Brain microvascular endothelial cell (primary cell): ENCODE measurements at regions not wholly inside any gene's neighbourhood (a gene's known extent, or its start where the extent isn't known, plus 50 kb on each side); places are given as distances from the start of the nearest gene placed in this dataset.

Source experiments
- DNase-seq: peaks from one replicate; pipeline ENCODE4 v3.0.0-alpha.2; 2020
- H3K27ac ChIP-seq: fragments of 250-450 bp; sonication (Bioruptor Pico); 2 replicates; pipeline ENCODE4 v1.5.1; 2020; ENCODE audit warnings: mild to moderate bottlenecking, moderate library complexity
- H3K27me3 ChIP-seq: fragments of 250-450 bp; sonication (Bioruptor Pico); replicated peaks from 2 replicates; pipeline ENCODE4 v1.5.1; 2020; ENCODE audit warnings: mild to moderate bottlenecking
- H3K36me3 ChIP-seq: fragments of 250-450 bp; sonication (Bioruptor Pico); replicated peaks from 2 replicates; pipeline ENCODE4 v1.5.1; 2020; ENCODE audit warnings: mild to moderate bottlenecking
- H3K4me3 ChIP-seq: 2 replicates; pipeline ENCODE4 v1.5.1; 2011; ENCODE audit warnings: low read depth, mild to moderate bottlenecking, control low read depth, low read length, moderate library complexity
- in situ Hi-C: cut with HindIII; loops from 2 replicates; pipeline ENCODE4 v1.10.0; 2017; ENCODE audit warnings: low sequenced_read_pairs, low pct_ligation_motif_present
- TF ChIP-seq, protein P1 (sequence below): IDR thresholded peaks from 2 replicates; pipeline ENCODE4 v1.5.1; 2011; ENCODE audit warnings: low read depth, mild to moderate bottlenecking, moderate library complexity, low read length, control low read depth, inconsistent platforms; ENCODE audit errors: missing control alignments

DNA sequence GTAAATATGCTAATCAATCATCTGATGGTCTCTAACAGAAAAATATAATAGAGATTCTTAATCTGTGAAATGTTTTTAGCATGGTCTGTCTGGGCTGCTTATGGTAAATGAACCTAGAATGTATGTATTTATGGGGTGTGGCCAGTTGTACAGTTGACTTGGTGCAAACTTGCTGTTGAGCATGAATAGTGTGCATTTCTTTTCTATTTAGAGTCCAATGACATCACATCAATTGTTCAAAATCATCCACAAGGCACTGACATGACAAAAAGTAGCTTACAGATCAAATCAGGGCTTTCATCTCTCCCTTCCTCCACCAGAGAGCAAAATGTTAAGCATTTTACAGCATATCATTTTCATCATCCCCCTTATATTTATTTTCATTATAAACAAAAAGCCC lies 1010.3 kb downstream of the KCNT2 start:
- Histone ChIP-seq H3K27me3 (no peaks in the 10 kb centered on the region), H3K36me3 (no peaks in the 10 kb centered on the region), H3K27ac (no peak overlapping the region), H3K4me3 (no peak overlapping the region)
- in situ Hi-C loops: no loop called here
- no peak for DNase-seq
- TF ChIP-seq, protein P1, sequence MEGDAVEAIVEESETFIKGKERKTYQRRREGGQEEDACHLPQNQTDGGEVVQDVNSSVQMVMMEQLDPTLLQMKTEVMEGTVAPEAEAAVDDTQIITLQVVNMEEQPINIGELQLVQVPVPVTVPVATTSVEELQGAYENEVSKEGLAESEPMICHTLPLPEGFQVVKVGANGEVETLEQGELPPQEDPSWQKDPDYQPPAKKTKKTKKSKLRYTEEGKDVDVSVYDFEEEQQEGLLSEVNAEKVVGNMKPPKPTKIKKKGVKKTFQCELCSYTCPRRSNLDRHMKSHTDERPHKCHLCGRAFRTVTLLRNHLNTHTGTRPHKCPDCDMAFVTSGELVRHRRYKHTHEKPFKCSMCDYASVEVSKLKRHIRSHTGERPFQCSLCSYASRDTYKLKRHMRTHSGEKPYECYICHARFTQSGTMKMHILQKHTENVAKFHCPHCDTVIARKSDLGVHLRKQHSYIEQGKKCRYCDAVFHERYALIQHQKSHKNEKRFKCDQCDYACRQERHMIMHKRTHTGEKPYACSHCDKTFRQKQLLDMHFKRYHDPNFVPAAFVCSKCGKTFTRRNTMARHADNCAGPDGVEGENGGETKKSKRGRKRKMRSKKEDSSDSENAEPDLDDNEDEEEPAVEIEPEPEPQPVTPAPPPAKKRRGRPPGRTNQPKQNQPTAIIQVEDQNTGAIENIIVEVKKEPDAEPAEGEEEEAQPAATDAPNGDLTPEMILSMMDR: no peak

DNA sequence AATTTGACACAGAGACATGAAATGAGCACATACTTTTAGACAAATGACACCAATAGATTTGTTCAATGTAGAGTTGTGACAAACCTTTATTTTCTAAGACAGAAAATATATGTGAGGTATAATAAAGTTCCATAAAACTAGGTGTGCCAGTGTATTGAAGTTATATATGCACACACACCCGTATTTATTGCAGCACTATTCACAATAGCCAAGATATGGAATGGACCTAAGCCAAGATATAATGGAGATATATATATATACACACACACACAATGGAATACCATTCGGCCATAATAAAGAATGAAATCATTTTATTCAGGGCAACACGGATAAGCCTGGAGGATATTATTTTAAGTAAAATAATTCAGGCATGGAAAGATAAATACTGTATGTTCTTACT lies 1013.5 kb downstream of the KCNT2 start:
- H3K4me3 ChIP-seq: no peak overlapping the region
- TF ChIP-seq, protein P1: no peak
- no peak overlapping the region for H3K27ac ChIP-seq
- in situ Hi-C loops: no loop called here
- H3K27me3 ChIP-seq: no peaks in the 10 kb centered on the region
- H3K36me3 ChIP-seq: no peaks in the 10 kb centered on the region
- DNase-seq: no peak

DNA sequence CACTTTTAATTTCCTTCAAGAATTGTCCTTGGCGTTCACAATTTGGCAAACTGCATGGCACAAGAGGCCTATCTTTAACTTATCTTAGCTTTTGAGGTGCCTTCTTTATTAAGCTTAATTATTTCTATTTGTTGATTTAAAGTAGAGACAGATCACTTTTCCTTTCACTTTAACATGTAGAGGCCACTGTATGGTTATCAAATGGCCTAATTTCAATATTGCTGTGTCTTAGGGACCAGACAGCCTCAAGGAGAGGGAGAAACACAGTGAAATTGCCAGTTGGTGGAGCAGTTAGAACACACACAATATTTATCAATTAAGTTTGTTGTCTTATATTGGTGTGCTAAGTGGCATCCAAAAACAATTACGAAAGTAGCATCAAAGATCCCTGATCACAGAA lies 1013.9 kb downstream of the KCNT2 start:
- TF ChIP-seq, protein P1: no peak
- H3K27ac ChIP-seq: no peak overlapping the region
- H3K27me3 ChIP-seq: no peaks in the 10 kb centered on the region
- no peak overlapping the region for H3K4me3 ChIP-seq
- no peaks in the 10 kb centered on the region for H3K36me3 ChIP-seq
- in situ Hi-C loops: no loop called here
- DNase-seq: no peak

DNA sequence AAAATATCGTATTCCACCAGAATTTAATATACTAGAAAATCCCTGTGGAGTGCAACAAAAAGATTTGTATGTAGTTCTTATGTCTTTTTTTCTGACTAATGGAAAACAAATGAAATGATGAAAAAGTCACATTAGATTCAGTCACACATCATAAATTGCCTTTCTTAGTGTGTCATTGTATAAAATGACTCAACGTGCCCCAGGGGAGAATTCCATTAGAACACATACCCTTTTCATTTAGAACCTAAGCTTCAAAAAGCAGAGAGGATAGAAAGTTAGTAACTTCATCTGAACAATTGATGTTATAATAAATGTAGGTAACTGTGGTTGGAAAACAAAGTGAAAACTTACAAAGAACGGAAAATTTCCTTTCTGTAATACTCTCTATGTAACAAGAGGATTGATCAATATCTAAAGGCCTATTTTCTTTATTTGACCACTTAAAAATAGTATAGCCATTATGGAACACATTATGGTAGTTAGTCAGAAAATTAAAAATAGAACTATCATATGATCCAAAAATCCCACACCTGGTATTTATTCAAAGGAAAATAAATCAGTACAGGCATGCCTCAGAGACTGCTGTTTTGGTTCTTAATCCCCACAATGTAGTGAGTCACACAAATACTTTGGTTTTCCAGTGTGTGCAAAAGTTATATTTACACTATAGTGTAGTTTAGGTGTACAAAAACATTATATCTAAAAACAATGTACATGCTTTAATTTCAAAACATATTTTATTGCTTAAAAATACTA lies 1016.1 kb downstream of the KCNT2 start:
- DNase-seq: no peak
- Histone ChIP-seq H3K27ac (no peak overlapping the region), H3K4me3 (no peak overlapping the region), H3K27me3 (no peaks in the 10 kb centered on the region), H3K36me3 (no peaks in the 10 kb centered on the region)
- TF ChIP-seq, protein P1: no peak
- in situ Hi-C loops: no loop called here

DNA sequence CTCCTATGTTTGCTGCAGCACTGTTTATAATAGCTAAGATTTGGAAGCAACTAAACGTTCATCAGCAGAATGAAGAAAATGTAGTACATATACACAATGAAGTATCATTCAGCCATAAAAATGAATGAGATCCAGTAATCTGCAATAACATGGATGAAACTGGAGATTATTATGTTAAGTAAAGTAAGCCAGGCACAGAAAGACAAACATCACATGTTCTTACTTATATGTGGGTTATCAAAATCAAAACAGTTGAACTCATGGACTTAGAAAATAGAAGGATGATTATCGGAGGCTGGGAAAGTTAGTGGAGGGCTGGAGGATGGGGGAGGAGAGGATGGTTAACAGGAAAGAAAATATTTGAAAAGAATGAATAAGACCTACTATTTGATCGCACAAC lies 1017.6 kb downstream of the KCNT2 start:
- no peak overlapping the region for H3K27ac ChIP-seq
- in situ Hi-C loops: no loop called here
- no peak overlapping the region for H3K4me3 ChIP-seq
- DNase-seq: peak; percentile 5
- no peaks in the 10 kb centered on the region for H3K27me3 ChIP-seq
- TF ChIP-seq, protein P1: no peak
- no peaks in the 10 kb centered on the region for H3K36me3 ChIP-seq
